HG03280 (cell line): ENCODE measurements at regions not wholly inside any gene's neighbourhood (a gene's known extent, or its start where the extent isn't known, plus 50 kb on each side); places are given as distances from the start of the nearest gene placed in this dataset.
"Not testable (repeated sequence)": the region's sequence is repeated elsewhere in the genome, so short reads cannot be mapped to it uniquely, and the experiment has no call there.

Experiments used
- ATAC-seq: cut with Tn5 transposase; IDR thresholded peaks from one replicate; pipeline ENCODE4 v1.9.1; 2021; ENCODE audit warnings: mild to moderate bottlenecking, moderate library complexity; ENCODE audit not compliant: unreplicated experiment

DNA sequence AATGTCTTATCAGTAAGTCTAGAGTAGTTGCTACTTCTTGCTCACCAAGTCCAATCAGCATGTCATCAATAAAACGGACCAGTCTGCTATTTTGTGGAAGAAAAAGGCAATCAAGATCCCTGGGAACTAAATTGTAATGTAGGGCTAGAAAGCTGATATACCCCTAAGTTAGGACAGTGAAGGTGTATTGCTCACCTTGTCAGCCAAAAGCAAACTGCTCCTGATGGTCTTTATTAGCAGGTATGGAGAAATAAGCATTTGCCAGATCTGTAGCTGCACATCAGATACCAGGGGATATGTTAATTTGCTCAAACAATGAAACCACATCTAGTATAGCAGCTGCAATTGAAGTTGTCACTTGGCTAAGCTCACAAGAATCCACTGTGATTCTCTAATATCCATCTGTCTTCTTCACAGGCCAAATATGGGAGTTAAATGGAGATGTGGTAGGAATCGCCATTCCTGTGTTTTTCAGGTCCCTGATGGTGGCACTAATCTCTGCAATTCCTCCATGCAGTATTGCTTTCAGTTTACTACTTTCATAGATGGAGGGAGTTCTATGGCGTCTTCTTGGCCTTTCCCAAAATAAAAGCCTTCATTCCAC lies 75.0 kb downstream of the TMEM237 start:
- ATAC-seq, result no peak

DNA sequence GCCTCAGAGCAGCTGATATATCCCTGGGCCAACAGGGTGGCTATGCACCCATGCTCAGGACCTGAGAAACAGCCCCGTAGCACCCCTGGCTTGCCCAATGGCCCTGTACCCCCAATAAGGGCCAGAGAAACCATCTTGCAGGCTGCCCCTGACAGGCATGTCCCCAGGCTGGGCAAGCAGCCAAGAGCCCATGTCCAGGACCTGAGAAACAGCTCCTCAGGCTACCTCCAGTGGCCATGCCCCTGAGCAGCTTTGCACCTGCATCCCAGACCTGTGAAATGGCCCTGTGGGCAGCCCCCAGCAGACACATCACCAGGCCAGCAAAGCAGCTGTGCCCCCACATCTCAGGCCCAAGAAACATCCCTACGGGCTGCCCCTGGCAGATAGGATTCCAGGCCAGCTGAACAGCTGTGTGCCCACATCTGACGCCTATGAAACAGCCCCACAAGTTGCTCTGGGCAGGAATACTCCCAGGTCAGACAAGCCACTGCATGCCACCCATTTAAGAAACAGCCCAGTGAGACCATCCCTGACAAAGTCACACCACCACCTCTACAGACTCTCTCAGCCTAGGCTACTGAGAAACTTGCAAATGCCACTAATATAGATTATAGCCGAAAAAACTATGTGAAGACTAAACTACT lies 84.1 kb downstream of the TMEM237 start:
- no peak for ATAC-seq

DNA sequence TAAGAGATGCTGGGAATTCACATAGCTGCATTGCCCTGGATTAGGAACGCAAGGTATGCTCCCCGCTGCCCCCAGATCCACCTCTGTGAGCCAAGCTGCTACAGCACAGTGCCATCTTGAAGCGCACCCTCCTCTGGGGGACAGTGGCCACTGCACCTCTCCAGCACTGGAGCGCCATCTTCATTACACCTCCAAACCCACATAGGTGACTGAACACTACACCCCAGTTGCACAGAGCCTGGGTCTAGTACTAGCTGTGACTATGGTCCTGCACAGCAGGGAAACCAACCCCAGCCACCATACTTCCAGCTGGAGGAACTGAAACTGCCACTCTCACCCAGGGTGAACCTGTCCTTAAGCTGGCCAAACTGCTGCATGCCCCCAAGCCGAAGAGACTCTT lies 84.6 kb downstream of the TMEM237 start:
- no peak for ATAC-seq

DNA sequence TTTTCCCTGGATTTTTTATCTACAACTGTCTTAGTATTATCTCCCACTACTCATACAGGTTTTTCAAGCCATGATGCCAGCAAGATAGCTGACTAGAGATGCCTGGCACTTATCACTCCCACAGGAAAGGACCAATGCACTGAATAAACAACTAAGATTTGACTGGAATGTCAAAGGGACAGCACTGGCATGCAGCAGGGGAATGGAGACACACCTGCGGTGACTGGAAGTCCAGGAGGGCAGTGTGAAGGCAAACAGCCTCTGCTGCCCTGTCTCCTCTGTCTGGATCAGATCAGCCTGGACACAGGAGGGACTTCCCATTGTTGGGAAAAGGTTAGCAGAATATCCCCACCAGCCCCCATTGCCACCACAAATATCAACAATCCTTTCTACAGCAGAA lies 85.1 kb downstream of the TMEM237 start:
- no peak for ATAC-seq

DNA sequence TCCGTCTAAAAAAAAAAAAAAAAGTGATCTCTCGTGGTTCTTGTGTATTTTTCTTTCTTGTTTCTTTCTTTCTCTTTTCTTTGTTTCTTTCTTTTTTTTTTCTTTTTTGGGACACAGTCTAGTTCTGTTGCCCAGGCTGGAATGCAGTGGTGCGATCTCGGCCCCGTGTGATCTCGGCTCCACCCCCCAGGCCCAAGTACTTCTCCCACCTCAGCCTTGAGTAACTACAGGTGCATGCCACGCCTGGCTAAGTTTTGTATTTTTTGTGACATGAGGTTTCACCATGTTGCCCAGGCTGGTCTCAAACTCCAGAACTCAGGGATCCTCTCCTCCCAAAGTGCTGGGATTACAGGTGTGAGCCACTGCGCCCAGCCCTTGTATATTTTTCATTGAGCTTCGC lies 91.4 kb downstream of the TMEM237 start:
- ATAC-seq, result no peak

DNA sequence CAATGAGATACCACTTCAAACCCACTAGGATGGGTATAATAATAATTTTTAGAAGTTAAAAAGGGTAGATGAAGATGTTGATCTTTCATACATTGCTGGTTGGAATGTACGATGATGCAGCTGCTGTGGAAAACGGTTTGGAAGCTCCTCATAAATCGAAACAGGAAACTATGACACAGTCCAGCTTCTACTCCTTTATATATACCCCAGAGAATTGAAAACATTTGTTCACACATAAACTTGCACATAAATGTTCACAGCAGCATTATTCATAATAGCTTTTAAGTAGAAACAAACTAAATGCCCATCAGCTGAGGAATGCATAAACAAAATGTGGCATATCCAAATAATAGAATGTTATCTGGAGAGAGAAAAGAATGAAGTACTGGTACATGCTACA lies 95.0 kb downstream of the STRADB start:
- no peak for ATAC-seq

DNA sequence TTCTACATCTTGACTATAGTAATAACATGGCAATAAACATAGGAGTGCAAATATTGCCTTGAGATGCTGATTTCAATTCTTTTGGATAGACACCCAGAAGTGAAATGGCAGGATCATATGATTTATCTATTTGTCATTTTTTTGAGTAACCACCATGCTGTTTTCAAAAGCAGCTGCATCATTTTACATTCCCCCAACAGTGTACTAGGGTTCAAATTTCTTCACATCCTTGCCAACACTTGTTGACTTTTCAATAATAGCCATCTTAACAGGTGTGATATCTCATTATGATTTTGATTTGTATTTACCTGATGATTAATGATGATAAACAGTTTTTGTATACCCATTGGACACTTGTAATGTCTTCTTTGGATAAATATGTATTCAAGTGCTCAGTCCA lies 90.8 kb downstream of the STRADB start:
- no peak for ATAC-seq

DNA sequence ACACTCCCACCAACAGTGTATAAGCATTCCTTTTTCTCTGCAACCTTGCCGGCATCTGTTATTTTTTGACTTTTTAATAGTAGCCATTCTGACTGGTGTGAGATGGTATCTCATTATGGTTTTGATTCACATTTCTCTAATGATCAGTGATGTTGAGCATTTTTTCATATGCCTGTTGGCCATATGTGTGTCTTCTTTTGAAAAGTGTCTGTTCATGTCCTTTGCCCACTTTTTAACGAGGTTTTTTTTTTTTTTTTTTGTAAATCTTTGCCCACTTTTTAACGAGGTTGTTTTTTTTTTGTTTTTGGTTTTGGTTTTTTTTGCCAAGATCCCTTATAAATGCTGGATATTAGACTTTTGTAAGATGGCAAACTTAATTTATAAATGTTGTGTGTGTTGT lies 87.7 kb downstream of the STRADB start:
- ATAC-seq, result not testable (repeated sequence)

DNA sequence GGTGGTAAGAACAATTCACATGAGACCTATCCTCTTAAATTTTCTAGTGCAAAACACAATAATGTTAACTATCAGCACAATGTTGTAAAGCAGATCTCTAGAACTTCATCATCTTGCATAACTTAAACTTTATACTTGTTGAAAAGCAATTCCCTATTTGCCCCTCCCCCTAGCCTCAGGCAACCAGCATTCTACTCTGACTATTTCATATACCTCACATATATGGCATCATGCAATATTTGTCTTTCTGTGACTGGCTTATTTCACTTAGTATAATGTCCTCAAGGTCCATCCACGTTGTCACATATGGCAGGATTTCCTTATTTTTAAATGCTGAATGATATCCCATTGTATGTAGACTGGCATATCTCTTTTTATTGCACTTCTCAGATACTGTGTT lies 86.5 kb downstream of the STRADB start:
- ATAC-seq, result no peak

DNA sequence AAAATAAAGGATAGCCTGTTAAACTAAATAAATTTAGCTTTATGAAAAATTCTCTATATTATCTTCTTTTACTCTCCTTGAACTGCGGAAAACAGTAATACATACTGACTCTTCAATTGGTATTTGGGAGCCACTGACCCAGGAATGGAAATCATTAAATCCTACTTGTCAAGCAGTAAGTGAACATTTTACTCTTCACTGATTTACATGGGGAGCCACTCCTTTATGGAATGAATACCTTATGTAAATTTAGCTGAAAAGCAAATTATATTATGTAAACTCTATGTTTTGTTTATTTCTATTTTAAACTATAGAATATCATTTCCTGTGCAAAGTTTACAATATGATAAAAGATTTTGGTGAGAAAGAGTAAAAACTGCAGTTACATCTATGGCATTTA lies 85.2 kb downstream of the STRADB start:
- ATAC-seq, result no peak

DNA sequence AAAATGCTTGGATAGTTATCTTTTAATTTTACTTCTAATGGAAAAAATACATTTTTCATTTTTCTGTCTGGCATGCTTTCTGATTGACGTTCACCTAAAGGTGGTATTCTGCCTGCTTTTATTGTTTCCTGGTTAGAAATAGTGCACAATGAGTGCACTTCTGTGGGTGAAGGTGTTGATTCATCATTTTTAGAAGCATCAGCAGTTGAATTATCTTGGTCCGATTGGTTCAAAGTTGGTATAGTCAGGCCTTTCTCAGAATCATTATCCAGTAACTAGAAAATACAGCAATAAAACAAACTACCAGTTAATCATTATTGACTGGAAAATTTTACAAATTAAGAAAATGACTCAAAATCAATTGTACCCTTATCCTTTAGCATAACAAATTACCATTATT lies 84.5 kb downstream of the STRADB start:
- no peak for ATAC-seq

DNA sequence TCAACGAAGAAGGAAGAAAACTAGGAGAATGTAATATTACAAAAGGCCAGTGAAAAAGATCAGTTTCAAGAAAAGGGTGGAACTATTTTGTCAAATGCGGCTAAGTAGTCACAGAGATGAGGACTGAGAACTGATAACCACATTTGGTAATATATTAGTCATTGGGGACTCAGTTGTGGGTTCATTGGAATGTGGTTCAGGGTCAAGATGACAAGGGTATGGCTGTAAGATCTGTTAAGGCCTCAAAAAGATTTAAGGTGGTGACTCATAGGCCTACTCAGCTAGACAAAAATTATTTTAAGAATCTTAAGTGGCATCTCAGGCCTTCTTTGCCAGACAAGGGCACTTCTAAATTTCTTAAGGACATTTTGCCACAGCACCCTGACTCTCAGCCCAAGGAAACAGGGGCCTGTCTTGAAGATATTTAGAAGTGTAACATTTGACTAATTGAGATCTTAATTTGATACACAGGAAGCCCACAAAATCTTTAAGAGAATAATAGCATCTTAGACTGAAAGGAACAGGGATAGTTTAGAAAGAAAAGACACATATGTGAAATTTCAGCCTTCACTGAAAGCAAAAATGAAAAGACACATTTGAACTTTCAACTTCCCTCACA lies 81.3 kb downstream of the STRADB start:
- ATAC-seq, result peak; percentile 65
